Superior temporal gyrus (tissue), 1 donor: ENCODE measurements at regions not wholly inside any gene's neighbourhood (a gene's known extent, or its start where the extent isn't known, plus 50 kb on each side); places are given as distances from the start of the nearest gene placed in this dataset.
"Not testable (repeated sequence)": the region's sequence is repeated elsewhere in the genome, so short reads cannot be mapped to it uniquely, and the experiment has no call there.

ENCODE experiments used
- DNase-seq: peaks from one replicate; pipeline ENCODE4 v3.0.0-alpha.2; 2016; ENCODE audit errors: extremely low spot score

DNA sequence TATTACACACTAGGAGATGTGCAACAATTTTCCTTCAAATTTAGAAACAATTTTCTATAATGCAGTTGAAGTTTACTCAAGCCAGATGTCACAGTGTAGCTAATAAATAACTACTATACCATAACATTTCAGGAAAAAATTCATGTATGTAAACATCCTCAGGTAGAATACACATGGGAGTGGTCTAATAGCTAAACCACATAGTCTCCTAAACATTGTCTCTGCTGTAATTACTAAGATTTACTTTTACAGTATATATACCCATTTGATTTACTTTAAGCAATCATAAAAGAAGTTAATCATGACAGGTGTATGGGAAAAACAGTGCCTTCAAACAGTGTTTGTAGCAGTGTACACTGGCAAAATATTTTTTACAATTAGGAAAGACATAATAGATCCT, 110.1 kb upstream of the GRM7 start:
- DNase-seq, result no peak

DNA sequence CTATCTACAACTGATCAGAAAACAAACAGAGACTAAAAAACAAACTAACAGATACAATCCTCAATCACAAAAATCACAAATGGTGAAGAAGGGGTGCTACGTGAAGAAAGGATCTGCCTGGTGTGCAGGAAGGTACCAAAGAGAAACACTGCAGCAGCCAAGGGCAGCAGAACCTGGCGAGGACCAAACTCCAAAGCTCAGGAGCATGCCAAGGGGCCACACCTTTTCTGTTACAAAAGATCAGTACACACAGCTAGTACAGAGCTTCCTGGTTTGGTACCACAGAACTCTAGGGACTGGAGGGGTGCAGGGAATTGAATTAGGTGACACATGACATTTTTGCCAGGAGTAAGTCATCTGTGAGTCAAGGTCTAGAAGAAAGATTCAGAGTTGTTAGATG, 107.4 kb upstream of the GRM7 start:
- no peak for DNase-seq

DNA sequence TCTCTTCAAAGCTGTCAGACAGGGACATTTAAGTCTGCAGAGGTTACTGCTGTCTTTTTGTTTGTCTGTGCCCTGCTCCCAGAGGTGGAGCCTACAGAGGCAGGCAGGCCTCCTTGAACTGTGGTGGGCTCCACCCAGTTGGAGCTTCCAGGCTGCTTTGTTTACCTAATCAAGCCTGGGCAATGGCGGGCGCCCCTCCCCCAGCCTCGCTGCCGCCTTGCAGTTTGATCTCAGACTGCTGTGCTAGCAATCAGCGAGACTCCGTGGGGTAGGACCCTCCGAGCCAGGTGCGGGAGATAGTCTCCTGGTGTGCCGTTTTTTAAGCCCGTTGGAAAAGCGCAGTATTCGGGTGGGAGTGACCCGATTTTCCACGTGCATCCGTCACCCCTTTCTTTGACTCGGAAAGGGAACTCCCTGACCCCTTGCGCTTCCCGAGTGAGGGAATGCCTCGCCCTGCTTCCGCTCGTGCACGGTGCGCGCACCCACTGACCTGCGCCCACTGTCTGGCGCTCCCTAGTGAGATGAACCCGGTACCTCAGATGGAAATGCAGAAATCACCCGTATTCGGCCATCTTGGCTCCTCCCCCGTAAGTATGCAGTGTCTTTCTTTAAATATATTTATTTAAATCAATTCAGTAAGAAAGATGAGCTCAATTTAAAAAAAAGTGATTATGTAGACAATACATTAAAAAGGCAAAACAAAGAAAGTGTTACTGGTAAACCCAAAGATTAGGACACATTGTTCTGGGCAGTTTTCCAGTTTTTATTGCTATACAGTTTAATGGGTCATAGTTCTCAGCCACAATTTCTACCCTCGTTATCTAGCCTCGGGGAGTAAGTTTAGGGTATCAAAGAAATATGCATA, 91.2 kb upstream of the GRM7 start:
- not testable (repeated sequence) for DNase-seq

- DNase-seq, result no peak
These were observed 90.6 kb upstream of the GRM7 start for GRCh38 chr3:6770397-6770690.

GRCh38 chr3:6771171-6771570, 89.7 kb upstream of the GRM7 start:
- no peak for DNase-seq

GRCh38 chr3:6779140-6779539, 81.8 kb upstream of the GRM7 start:
- DNase-seq, result no peak

DNA sequence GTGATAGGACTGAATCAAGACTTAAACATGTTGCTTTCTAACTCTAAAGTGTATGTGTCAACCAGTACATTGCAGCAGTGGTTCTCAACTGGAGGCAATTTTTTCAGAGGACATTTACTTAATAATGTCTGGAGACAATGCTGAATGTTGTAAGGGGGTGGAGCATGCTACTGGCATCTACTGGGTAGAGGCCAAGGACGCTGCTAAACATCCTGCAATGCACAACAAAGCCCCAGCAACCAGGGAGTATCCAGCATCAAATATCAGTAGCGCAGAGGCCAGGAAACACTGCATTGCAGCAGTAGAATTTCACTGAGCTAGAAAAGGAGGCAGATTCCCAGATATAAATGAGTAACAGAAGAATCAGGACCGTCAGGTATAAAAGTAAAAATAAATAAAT, 79.8 kb upstream of the GRM7 start:
- DNase-seq, result no peak

- peak; percentile 68 for DNase-seq
These were observed 75.2 kb upstream of the GRM7 start for GRCh38 chr3:6785726-6786125.

DNA sequence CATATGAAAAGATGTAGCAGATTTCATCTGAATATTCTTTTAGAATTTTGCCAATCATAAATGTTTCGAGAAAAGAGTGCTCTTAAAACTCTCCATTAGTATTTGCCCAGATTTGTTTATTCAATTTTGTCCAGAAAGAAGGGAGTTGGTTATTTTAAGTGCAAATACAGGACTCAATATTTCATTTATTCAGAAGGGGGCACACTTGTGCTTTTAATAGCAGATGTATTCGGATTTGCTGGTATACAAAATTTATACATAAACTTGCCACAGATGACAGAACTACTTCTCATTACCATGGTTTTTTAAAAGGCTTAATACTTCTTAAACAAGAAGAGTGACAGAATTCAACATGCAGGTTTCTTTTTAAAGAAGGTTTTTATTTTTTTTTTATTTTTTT, 69.8 kb upstream of the GRM7 start:
- DNase-seq, result no peak

- DNase-seq, result peak; percentile 62
These were observed 61.5 kb upstream of the GRM7 start for GRCh38 chr3:6799264-6799915.

DNA sequence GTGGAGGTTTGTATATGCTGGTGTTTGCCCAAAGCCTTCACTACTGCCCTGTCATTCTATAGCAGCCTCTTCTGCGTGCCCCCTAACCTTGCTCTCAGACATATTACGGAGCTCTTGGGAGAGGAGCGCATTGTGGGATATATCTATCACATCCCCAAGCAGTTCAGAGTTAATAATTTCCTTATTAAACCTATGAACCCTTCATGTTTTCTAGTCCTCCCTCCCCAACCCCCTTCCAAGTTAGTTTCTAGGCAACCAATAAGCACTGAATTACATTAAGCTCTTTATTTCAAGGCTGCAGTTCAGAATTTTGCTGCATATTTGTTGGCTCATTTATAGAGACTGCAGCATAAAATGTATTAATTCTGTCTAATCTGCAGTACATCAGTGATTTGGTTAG, 57.3 kb upstream of the GRM7 start:
- no peak for DNase-seq

DNA sequence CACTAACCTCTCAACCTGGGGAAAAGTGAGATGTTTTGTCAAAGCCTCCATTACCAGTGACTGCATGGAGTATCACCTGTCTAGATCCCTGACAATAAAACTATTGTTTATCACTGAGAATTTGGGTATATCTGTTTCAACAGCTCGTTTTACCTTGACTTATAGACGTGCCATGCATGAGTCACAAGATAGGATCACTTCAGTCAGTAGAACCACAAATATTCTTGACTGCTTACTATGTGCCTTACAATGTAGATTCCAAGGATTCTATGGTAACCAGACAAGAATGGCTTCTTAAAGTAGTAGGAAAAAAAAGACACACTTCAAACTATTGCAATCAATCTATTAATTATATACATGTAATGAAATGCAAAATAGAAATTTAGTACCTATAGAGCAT, 55.7 kb upstream of the GRM7 start:
- no peak for DNase-seq

DNA sequence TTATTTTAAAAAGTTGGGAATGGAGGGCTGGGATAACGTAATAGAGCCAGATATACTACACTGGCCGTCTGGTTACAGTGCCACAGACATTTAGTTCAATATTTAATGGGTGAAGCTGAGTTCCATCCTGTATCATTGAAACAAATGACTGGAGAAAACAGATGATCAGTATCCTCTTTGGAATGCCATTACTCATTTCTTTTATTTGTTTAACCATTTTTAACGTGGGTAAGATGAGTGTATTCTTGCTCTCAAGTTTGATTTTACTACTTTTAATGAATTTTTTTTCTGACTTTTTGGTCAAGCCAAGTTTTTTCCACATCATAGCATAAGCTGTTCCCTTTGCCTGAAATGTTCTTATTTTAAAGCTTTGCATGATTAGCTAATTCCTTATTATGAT, 53.9 kb upstream of the GRM7 start:
- DNase-seq, result no peak

- DNase-seq, result no peak
These were observed 52.8 kb upstream of the GRM7 start for GRCh38 chr3:6807967-6808588.

DNA sequence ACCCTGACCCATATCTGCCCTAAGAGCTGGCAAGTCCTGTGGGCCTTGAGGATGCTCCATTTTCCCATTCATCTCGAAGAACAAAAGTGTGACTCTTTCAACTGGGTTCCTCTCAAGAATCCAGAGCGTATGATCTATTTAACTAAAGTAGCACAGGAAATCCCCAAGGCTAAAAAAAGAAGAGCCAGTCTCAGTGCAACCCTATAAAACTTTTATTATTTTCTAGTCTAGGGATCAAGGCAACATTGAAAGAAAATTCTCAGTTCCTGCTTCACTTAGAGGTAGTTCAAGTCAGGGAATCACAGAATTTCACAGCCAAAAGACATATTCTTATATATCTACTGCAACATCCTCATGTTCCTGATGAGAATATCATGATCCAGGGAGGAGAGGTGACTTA, 51.6 kb upstream of the GRM7 start:
- no peak for DNase-seq
